Eye (tissue), 1 donor: ENCODE measurements at regions not wholly inside any gene's neighbourhood (a gene's known extent, or its start where the extent isn't known, plus 50 kb on each side); places are given as distances from the start of the nearest gene placed in this dataset.
"Not testable (repeated sequence)": the region's sequence is repeated elsewhere in the genome, so short reads cannot be mapped to it uniquely, and the experiment has no call there.

Experiments used
- DNase-seq: peaks from one replicate; pipeline ENCODE4 v3.0.0-alpha.2; 2015

- DNase-seq, result no peak
Measured at GRCh38 chr14:105850853-105851581, 324.6 kb downstream of the TMEM121 start.

GRCh38 chr14:105851716-105852377 lies 325.5 kb downstream of the TMEM121 start:
- DNase-seq, result no peak

DNA sequence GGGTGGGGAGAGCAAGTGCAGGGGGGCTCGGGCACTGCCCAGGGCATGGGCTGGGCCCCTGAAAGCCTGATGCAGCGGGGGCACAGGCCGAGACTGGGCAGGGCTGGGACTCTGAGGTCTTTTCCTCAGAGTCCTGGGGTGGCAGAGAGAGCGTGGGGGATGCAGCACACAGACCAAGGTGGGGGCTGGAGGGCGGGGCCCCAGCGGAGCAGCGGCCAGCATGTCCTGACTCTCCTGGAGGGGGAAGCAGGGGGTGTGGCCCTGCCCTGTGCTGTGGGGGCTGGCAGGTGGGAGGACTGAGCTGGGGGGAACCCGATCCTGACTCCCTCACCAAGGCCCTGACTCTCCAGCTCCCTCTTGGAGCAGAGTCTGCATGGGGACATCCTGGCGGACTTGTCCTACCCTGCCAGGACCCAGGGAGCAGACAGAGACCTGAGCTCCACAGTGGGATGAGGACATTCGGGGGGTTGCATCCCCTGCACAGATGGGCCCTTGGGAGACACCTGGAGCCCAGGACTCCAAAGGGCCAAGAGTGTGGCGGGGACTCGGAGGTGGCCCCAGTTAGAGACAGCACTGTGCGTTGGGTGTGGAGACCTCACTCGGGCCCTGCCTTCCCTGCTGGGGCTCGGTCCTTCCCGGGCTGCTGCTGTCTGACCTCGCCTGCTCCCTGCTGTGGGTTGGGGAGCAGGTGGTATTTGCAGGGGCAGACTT lies 326.1 kb downstream of the TMEM121 start:
- DNase-seq, result no peak

GRCh38 chr14:105853089-105853906 lies 326.9 kb downstream of the TMEM121 start:
- DNase-seq, result no peak

DNA sequence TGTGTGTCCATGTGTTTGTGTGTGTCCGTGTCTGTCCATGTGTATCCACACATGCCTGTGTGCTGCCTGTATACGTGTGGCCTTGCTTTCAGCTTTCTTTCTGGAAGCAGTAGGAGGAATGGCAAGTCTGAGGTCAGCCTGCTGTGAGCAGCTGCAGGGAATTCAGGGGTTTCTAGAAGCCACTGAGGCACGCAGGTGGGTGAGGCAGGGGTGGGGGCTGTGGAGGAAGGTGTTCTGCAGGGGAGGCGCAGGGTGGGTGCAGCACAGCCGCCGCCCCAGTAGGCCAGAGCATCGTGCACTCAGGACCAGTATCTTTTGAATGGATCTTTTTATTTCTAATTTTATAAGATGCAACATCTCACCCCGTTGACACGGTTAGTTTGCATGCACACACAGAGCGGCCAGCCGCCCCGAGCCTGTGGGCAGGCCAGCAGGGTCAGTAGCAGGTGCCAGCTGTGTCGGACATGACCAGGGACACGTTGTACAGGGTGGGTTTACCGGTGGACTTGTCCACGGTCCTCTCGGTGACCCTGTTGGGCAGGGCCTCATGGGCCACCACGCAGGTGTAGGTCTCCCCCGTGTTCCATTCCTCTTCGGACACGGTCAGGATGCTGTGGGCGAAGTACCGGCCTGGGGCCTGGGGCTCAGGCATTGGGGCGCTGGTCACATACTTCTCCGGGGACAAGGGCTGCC lies 327.7 kb downstream of the TMEM121 start:
- no peak for DNase-seq

GRCh38 chr14:105854600-105855245 lies 328.3 kb downstream of the TMEM121 start:
- no peak for DNase-seq

DNA sequence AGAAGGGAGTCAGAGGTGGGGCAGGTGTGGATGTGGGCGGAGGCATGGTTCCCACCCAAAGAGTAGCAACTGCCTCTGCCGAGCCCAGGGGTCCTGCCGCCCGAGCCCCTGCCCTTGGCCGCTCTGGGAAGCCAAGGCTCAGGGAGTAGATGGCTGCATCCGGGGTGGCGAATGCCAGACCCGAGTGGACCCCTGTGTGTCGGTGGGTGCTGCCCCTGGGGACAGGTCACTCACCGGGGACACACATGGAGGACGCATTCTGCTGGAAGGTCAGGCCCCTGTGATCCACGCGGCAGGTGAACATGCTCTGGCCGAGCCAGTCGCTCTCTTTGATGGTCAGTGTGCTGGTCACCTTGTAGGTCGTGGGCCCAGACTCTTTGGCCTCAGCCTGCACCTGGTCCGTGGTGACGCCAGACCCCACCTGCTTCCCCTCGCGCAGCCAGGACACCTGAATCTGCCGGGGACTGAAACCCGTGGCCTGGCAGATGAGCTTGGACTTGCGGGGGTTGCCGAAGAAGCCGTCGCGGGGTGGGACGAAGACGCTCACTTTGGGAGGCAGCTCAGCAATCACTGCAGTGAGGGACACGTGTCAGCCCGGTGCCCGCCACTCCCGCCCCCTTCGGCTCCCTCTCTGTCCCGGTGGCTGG lies 329.0 kb downstream of the TMEM121 start:
- DNase-seq, result no peak

DNA sequence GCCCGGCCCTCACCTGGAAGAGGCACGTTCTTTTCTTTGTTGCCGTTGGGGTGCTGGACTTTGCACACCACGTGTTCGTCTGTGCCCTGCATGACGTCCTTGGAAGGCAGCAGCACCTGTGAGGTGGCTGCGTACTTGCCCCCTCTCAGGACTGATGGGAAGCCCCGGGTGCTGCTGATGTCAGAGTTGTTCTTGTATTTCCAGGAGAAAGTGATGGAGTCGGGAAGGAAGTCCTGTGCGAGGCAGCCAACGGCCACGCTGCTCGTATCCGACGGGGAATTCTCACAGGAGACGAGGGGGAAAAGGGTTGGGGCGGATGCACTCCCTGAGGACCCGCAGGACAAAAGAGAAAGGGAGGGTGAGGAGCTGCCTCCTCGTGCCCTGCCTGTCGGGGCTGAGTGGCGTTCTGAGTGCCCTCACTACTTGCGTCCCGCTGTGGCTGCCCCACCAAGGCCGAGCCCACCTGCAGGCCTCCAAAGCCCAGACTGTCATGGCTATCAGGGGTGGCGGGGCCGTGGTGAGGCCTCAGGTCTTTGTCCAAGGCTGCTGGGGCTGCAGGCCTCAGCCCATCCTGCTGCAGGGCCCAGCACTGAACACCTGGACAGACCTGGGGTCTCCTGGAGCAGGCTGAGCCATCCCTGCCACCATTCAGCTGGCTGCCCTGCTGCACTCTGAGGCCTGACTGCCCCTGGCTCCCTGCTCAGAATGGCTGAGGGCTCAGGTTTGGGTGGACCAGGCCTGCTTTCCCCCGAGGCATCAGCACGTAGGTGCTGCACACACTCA lies 329.7 kb downstream of the TMEM121 start:
- no peak for DNase-seq

- DNase-seq, result no peak
Measured at GRCh38 chr14:105856676-105857219, 330.4 kb downstream of the TMEM121 start.

DNA sequence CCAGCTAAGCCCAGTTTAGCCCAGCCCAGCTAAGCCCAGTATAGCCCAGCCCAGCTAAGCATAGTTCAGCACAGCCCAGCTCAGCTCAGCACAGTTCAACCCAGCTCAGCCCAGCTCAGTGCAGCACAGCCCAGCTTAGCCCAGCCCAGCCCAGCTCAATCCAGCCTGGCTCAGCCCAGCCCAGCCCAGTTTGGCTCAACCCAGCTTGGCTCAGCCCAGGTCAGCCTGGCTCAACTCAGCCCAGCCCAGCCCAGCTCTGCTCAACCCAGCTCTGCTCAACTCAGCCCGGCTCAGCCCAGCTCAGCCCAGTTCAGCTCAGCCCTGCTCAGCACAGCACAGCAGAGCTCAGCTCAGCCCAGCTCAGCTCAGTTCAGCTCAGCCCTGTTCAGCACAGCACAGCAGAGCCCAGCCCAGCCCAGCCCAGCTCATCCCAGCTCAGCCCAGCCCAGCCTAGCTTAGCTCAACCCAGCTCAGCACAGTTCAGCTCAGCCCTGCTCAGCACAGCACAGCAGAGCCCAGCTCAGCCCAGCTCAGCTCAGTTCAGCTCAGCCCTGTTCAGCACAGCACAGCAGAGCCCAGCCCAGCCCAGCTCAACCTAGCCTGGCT lies 330.9 kb downstream of the TMEM121 start:
- DNase-seq, result no peak

DNA sequence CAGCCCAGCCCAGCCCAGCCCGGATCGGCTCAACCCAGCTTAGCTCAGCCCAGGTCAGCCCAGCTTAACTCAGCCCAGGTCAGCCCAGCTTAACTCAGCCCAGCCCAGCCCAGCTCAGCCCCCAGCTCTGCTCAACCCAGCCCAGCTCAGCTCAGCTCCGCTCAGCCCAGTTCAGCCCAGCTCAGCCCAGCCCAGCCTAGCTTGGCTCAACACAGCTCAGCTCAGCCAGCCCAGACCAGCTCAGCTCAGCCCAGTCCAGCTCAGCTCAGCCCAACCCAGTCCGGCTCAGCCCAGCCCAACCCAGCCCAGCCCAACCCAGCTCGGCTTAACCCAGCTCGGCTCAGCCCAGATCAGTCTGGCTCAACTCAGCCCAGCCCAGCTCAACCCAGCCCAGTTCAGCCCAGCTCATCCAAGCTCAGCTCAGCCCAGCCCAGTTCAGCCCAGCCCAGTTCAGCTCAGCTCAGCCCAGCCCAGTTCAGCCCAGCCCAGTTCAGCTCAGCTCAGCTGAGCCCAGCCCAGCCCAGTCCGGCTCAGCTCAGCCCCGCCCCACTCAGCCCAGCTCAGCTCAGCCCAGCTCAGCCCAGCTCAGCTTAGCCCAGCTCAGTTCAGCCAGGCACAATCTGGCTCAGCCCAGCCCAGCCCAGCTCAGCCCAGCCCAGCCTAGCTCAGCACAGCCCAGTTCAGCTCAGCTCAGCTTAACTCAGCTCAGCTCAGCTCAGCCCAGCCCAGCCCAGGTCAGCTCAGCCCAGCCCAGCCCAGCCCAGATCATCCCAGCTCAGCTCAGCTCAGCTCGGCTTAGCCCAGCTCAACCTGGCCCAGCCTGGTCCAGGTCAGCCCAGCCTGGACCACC lies 331.7 kb downstream of the TMEM121 start:
- DNase-seq, result no peak

- no peak for DNase-seq
Measured at GRCh38 chr14:105858676-105859025, 332.3 kb downstream of the TMEM121 start.

DNA sequence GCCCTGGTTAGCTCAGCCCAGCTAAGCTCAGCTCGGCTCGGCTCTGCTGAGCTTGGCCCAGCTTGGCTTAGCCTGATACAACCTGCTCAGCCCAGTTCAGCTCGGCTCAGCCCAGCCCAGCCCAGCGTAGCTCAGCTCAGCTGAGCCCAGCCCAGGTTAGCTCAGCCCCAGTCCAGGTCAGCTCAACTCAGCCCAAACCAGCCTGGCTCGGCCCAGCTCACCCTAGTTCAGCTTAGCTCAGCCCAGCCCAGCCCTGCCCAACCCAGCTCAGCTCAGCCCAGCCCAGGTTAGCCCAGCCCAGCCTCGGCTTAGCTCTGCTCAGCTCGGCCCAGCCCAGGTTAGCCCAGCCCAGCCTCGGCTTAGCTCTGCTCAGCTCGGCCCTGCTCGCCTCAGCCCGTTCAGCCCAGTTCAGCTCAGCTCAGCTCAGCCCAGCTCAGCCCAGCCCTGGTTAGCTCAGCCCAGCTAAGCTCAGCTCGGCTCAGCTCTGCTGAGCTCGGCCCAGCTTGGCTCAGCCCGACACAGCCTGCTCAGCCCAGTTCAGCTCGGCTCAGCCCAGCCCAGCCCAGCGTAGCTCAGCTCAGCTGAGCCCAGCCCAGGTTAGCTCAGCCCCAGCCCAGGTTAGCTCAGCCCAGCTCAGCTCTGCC lies 332.8 kb downstream of the TMEM121 start:
- DNase-seq, result not testable (repeated sequence)

GRCh38 chr14:105859717-105860614 lies 333.6 kb downstream of the TMEM121 start:
- DNase-seq, result no peak

- DNase-seq, result no peak
Measured at GRCh38 chr14:105860615-105861580, 334.5 kb downstream of the TMEM121 start.

DNA sequence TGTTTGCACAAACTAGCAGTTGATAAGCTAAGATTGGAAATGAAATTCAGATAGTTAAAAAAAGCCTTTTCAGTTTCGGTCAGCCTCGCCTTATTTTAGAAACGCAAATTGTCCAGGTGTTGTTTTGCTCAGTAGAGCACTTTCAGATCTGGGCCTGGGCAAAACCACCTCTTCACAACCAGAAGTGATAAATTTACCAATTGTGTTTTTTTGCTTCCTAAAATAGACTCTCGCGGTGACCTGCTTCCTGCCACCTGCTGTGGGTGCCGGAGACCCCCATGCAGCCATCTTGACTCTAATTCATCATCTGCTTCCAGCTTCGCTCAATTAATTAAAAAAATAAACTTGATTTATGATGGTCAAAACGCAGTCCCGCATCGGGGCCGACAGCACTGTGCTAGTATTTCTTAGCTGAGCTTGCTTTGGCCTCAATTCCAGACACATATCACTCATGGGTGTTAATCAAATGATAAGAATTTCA lies 335.6 kb downstream of the TMEM121 start:
- no peak for DNase-seq
